LNCaP clone FGC (cell line): ENCODE measurements at regions not wholly inside any gene's neighbourhood (a gene's known extent, or its start where the extent isn't known, plus 50 kb on each side); places are given as distances from the start of the nearest gene placed in this dataset.
"Not testable (repeated sequence)": the region's sequence is repeated elsewhere in the genome, so short reads cannot be mapped to it uniquely, and the experiment has no call there.

Experiments used
- DNase-seq: peaks from one replicate; pipeline ENCODE4 v3.0.0-alpha.2; 2011; ENCODE audit warnings: low read depth
- H3K4me3 ChIP-seq: 2 replicates; pipeline ENCODE4 v1.5.1; 2011; ENCODE audit warnings: mild to moderate bottlenecking, low read depth, low read length, control low read depth
- TF ChIP-seq, protein P1 (sequence below): IDR thresholded peaks from 2 replicates; pipeline ENCODE4 v1.5.1; 2012; ENCODE audit warnings: mild to moderate bottlenecking; ENCODE audit not compliant: control insufficient read depth, insufficient read depth; ENCODE audit errors: extremely low read depth

DNA sequence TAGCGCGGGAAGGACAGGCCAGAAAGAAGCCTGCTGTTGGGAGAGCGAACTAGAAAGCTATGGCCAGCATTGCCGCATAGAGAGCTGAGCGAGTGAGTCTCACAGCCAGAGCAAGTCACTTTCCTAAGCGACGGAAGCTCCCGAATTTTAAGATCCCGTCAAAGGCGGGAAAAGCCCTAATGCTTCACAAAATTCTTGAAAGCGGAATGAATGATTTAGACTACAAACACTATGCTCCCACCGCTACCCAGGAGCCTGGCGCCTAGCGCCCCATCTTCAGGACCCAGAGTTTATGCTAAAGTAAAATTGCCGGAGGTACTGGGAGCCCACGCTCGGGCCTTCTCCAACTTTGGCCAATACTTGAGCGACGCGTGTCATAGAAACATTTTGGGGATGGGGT lies 409.9 kb upstream of the ESRRG start:
- DNase-seq, result no peak
- no peak overlapping the region for H3K4me3 ChIP-seq
- TF ChIP-seq, protein P1, sequence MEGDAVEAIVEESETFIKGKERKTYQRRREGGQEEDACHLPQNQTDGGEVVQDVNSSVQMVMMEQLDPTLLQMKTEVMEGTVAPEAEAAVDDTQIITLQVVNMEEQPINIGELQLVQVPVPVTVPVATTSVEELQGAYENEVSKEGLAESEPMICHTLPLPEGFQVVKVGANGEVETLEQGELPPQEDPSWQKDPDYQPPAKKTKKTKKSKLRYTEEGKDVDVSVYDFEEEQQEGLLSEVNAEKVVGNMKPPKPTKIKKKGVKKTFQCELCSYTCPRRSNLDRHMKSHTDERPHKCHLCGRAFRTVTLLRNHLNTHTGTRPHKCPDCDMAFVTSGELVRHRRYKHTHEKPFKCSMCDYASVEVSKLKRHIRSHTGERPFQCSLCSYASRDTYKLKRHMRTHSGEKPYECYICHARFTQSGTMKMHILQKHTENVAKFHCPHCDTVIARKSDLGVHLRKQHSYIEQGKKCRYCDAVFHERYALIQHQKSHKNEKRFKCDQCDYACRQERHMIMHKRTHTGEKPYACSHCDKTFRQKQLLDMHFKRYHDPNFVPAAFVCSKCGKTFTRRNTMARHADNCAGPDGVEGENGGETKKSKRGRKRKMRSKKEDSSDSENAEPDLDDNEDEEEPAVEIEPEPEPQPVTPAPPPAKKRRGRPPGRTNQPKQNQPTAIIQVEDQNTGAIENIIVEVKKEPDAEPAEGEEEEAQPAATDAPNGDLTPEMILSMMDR, result no peak

DNA sequence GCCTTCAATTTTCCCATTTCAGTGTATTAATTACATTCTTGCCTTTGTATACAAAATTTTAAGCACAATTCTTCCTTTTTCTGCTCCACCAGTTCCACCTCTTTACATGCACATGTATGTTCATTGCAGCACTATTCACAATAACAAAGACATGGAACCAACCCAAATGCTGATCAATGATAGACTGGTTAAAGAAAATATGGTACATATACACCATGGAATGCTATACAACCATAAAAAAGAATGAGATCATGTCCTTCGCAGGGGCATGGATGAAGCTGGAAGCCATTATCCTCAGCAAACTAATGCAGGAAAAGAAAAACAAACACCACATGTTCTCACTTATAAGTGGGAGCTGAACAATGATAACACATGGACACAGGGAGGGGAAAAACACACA lies 400.1 kb upstream of the ESRRG start:
- not testable (repeated sequence) for DNase-seq, H3K4me3 ChIP-seq

DNA sequence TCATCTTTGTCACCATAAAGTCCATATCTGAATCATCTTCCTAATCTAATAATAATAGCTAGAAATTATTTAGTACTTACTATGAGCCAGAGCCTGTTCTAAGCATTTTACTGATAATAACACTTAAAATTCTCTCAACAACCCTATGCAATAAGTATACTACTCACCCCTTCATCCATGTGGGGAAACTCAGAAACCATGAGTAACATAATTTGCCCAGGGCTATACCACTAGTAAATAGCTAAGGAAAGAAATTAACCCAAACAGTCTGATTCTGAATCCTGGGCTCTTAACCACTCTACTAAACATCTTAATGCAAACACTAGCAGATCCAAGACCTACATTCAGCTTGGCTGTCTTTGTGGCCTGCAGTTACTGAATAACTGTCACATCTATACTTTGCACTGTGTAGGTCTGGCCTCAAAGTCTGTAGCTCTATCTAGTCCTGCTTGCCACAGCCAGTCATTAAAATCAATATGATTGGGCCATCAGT lies 394.8 kb upstream of the ESRRG start:
- H3K4me3 ChIP-seq, result no peak overlapping the region
- DNase-seq, result no peak
- TF ChIP-seq, protein P1, result no peak

DNA sequence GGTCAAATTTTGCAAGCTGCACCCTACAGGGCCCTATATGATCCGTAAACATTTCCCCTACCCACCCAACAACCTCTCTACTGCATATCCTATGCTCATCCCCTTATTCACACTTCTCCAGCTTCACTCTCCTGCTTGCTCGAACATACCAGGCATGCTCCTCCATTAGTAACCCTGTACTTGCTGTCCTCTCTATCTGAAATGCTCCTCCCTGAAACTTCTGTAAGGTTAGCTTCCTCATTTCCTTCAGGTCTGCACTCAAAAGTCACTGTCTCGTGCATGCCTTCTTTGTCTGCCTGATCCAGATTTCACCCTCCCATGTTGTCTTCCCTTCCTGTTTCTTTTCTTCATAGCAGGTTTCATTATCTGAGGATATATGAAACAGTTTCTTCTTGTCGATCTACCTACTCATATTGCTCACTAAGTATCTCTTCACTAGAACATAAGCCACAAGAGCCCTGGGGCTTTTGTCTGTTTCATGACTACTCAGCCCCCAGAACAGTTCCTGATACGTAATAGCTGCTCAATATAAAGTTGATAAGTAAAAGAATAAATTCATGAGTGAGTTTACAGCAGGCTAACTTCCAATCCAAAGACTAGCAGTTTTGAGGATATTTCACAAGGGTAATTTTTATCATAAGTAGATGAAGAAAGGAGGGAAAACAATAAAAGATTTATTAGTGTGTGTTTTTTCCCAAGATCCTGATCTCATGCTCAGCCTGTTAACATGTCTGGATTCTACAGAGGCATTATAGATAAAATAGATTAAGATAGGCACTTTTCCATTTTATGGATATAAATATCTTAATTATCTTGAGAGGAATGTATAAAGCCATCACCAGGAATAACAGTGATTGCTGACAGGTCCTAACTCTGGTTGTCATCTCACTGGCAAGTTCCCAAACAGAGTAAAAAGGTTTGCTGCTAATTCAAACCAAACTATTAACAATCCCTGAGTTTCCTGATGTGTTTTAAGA lies 392.5 kb upstream of the ESRRG start:
- H3K4me3 ChIP-seq, result no peak overlapping the region
- TF ChIP-seq, protein P1, result no peak
- DNase-seq, result no peak

DNA sequence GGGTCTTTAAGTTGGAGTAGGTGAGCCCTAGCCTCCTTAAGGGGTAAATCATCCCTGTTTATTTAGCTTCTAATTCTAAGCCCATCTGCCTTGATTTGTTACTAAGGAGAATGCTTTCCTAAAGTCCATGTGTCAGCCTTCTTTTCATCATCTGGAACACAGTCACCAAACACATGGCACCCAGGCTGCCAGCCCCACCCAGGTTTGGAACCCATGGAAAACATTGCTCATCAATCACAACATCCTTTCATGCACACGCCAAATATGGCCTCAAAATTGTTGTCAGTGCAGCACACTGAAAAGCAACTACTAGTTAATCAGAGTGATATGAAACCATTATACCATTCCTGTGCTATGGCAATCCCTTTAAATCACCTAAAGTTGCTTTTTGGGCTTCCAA lies 386.7 kb upstream of the ESRRG start:
- TF ChIP-seq, protein P1, result no peak
- no peak for DNase-seq
- no peak overlapping the region for H3K4me3 ChIP-seq

DNA sequence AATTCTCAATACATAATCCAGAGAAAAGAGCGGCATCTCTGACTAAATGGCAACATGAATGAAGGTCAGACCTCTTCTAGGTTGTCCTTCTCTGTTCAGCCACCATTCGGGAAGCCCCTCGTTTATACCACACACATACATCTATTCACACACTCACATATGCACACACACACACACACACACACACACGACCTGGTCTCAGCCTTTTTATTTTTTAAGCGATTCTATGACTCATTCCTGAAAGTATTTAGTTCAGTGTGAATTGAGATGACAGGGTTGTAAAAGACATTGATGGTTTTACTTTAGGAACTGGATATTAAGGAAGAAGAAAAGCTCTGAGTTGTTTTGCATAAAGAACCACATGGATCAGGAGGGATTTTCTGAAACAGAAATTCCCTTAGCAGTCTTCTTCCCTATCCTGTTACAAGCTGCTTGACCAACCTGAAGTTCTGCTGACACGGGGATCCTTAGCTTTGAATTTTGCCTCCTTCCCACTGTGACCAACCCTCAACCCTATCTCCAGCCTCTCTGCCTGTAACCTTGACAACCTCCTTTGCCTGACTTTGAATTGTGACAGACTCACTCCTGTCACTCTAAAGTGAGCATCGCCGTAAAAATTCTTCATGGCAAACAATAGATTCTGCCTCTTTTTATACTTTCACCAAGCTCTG lies 383.1 kb upstream of the ESRRG start:
- TF ChIP-seq, protein P1, result no peak
- H3K4me3 ChIP-seq, result no peak overlapping the region
- no peak for DNase-seq

DNA sequence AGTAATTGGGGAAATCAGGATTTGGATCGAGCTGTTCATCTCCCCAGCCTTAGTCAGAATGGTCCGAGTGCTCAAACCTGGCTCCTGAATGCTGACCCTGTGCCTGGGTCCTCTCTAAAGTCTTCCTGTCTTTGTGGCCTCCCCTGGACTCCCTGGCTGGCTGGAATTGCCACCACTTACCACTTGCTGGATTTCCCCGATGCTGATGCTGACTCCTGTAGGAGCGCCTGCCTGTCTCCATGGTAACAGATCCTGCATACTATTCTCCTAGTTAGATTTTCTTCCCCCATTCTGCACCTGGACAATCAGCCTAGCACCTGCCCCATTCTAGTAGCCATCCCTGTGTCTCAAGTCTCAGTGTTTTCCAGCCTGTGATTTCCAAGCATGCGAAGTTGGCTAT lies 382.2 kb upstream of the ESRRG start:
- DNase-seq, result no peak
- H3K4me3 ChIP-seq, result no peak overlapping the region
- TF ChIP-seq, protein P1, result no peak
